G401 (cell line): ENCODE measurements at regions not wholly inside any gene's neighbourhood (a gene's known extent, or its start where the extent isn't known, plus 50 kb on each side); places are given as distances from the start of the nearest gene placed in this dataset.
"Not testable (repeated sequence)": the region's sequence is repeated elsewhere in the genome, so short reads cannot be mapped to it uniquely, and the experiment has no call there.

Experiments
- DNase-seq: peaks from one replicate; pipeline ENCODE4 v3.0.0-alpha.2; 2015; ENCODE audit warnings: low spot score
- in situ Hi-C: cut with HindIII; loops from 2 replicates; pipeline ENCODE4 v1.10.0; 2016; ENCODE audit warnings: low sequenced_read_pairs, mixed read lengths

DNA sequence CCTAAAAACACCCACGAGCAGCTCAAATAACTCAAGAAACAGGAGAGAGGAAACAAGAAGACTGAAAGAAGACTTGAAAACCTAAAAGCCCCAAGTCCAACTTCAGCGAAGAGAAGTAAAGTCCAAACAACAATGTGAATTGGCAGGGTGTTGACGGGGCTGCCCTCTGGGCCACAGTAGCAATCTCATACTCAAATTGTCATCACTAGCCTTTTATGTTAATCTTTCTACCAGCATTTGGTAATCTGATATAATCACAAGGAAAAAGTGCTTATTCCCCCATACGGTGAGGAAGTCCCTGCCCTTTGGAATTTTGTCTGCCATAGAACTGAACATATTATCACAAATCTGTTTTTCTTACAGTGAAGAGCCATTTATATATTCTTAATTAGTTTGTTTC lies 51.5 kb upstream of the IFNE start:
- DNase-seq, result no peak
- in situ Hi-C loops, result no loop called here

DNA sequence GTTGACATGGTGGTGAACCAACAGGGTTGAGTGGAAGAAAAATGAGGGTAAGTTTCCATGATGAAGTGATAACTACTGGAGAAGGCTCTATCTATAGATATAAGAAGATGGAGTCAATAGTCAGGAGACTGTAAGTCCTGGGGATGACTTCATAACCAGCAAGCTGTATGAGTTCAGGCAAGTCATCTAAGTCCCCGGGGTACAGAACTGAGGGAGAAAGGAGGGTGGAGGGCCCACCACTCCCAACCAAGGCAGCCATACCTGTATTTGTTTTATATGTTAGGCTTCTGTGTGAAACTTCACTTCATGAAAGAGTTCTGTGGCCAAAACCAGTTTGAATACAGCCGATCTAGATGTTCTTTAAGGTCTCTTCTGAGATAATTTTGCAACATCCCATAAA lies 53.3 kb upstream of the IFNE start:
- in situ Hi-C loops, result no loop called here
- no peak for DNase-seq

DNA sequence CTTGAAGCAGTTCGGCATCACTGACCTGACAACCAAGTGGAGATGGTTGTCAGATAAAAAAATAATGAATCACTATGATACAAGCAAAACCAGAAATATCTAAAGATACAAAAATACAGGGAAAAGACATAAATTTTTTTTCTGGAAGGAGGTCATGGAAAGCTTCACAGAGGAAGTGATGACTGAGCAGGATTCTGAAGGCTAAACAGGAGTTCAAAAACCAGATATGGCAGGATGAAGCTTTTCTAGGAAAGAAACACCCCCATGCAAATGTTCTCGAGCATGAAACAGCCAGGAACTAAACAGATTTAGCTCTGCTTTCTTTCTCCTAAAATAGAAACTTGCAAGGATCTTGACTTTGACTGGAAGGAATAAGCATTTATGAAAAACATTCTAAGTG lies 60.7 kb upstream of the IFNE start:
- no peak for DNase-seq
- in situ Hi-C loops, result no loop called here

DNA sequence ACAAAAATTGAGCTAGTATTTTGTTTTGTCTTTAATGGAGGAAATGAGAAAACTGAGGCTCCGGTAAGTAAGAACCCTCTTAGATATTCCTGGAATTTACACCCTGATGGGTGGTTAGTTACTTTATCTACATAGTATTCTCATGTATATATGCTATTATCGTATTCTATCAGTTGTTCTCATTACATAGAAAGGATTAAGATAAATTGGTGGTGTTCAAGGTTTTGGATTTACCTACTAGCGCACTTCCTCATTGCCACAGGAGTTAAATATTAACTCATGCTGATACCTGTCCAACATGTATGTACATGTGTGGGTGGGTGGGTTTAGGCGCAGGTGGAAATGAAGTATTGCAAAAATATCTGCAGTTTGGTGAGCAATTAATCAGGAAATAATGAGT lies 61.1 kb upstream of the IFNE start:
- no peak for DNase-seq
- in situ Hi-C loops, result no loop called here

DNA sequence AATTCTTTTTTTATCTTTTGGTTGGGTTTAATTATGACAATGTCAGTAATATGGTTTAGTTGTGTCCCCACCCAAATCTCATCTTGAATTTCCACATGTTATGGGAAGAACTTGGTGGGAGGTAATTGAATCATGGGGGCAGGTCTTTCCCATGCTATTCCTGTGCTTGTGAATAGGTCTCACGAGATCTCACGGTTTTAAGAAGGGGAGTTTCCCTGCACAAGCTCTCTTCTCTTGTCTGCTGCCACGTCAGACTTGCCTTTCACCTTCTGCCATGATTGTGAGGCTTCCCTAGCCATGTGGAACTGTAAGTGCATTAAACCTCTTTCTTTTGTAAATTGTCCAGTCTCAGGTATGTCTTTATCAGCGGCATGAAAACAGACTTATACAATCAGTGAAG lies 61.7 kb upstream of the IFNE start:
- in situ Hi-C loops, DNase-seq: not testable (repeated sequence)

DNA sequence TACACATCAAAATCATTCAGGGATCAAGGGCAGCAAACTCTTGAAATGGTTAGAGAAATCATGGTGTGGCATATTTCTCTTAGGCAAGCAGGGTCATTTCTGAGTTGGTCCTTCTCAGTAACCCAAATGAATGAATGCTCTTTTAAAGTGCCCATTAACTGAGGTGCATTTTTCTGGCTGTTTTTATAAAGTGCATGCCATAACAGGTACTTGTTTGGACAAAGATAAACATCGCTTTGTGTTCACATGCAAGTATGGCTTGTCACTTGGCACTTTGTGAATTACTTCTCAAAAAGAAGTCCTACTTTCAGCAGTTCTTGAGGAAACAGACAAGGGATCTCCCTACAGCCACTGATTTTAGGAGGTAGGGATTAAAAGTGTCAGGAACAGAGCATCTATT lies 64.8 kb upstream of the IFNE start:
- DNase-seq, result no peak
- in situ Hi-C loops, result no loop called here

DNA sequence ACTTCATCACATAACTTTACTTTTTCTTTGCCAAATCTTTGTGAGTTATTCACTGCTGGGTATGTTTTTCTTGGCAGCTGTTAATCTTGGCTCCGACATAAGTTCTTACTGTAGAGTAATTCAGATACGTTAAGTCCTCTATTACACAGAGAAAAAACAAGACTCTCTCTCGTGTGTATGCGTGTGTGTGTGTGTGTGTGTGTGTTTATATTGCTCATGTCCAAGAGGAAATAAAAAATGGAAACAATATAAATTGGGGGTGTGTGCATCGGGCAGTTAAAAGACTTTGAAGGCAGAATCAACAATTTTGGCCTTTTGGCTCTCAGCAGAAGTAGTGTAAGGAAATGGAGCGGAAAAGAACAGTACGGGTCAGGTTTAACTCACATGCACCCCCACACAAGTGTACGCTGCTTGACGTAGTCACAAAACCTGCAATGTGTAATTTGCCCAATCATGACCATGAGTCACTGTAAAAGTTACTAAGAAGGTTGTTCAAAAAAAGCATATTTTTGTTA lies 67.2 kb upstream of the IFNE start:
- in situ Hi-C loops, result no loop called here
- no peak for DNase-seq

DNA sequence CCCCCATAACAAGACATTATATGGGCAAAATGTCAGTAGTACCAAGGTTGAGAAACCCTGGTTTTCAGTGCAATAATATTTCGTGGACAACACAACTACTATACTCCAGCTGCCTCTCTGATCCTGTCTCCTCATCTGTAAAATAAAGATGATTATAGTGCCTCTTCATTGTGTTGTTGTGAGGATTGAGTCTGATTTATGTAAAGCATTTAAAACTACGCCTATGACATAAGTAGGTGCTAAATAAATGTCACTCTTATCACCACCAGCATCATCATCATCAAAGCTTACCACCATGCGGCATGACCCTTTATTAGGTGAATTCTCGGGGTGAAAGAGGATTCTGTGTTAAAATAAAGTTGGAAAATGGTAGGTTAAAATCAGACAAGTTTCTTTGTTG lies 67.8 kb upstream of the IFNE start:
- no peak for DNase-seq
- in situ Hi-C loops, result no loop called here

DNA sequence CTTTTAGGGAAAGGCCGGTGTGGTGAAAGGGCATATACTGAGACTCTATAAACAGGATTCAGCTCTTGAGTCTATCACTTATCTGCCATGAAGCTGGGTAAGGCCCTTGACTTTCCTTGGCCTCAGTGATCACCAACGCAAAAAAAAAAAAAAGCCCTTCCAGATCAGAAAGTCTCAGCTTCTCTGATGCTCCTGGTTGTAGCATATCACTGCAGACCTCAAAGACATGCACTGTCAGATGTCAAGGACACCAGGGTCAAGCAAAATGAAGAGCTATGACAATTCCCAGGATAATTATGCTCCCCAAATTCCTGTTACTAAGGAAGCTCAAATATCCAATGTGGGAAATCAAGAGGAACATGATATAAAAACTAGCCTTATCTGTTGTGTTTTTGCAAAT lies 68.3 kb upstream of the IFNE start:
- in situ Hi-C loops, result no loop called here
- no peak for DNase-seq

DNA sequence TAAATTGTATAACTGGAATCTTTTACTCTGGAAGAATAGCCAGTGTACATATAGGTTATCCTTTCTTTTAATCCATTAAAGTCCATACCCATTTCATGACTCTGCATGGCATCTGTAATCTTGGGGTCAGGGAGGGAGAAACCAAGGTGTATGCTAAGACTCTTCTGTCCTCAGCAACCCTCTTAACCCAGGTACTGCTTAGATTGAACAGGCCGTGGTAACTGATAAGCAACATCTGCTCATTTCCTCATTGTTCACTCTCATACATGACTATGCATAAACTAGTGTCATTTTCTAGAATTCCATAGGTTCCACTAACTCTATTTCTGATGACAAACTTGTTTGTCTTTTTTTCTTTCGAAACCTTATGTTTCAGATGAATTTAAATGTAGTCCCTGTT lies 69.3 kb upstream of the IFNE start:
- in situ Hi-C loops, result no loop called here
- DNase-seq, result no peak

DNA sequence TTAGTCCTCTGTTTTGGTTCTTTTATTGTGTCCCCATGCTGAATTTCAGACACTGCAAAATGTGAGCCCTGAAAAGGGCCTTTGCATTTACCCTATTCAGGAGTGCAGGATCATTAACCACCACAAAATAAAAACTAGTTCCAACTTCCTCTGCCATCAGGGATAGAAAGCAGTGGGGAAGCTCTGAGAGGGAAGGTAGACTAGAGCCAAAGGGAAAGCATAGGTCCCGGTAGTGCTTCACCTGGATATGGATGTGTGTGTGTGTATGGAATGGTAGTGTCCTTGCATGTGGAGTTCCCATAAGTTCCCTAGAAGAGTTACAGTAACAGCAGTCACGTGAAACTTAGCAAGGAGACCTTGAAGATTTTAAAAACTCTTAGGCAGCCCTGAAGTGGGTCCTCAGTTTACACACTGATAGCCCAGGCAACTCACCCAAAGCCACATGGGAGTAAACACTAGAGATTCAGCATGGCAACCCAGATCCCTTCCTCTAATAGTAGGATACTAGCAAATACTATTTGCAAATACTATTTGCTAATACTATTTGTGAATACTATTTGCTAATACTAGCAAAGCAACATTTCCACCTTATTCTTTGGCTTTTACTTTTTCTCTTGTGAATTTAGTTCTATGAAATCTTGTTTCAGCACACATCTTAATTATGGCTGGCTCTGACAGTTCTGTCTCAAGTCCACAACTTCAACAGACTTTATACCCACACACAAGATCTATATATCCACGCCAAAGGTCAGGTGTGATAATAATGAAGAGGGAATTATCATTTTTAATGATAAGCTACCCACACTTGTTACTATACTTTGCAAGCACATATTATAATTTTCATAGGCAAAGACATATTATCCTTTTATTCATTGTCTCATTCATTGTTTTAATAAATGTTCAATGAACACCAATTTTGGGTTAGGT lies 70.4 kb upstream of the IFNE start:
- DNase-seq, result no peak
- in situ Hi-C loops, result no loop called here

DNA sequence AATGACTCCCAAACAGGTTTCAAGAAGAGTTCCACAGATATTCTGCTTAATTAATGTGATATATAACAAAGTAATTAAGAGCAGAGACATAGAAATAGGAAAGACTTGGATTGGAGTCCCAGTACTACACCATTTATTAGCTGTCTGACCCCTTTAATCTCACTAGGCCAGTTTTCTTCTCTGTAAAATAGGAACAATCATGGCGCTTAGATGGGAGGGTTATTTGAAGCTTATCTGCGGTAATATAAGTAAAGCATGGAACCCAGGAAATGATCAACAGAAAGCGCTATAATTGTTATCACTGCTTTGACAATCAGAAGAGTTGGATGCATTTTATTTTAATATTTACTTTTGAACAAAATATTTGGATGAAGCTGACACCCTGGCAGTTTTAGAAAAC lies 71.3 kb upstream of the IFNE start:
- in situ Hi-C loops, result no loop called here
- no peak for DNase-seq

DNA sequence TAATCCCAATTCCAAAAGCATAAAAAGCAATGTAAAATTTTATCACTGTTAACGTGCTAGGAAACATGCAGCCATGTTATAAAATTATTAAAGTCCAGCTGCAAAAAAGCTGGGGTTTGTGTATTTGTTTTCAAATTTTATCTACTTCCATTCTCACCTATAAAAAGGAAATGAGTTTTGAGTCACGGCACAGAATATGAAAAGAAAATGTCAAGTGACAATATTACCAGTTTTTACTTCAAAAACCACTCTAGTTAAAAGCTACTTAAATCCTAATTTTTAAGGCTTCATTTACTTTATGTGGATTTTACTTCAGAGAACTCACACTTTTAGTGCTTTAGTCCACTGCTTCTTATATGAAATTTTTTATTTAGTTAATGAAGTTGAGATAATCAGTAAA lies 72.7 kb upstream of the IFNE start:
- no peak for DNase-seq
- in situ Hi-C loops, result no loop called here

DNA sequence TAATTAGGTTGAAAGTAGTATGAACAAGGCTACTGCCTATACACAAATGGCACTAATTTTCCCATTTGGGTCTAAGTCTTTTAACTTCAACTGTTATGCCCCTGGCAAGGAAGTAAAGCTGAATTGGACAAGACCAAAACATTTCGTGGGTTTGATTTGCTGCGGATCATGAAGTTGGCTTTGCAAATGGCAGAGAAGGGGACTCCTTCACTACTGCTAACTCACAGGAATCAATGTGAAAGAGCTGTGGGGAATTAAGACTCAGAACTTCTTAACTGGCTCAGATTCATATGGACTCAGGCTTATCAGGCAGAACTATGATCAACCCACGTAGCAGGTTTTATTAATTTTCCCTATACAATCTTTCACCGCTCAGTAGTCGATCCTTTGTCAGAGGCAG lies 73.8 kb upstream of the IFNE start:
- in situ Hi-C loops, result no loop called here
- DNase-seq, result no peak

DNA sequence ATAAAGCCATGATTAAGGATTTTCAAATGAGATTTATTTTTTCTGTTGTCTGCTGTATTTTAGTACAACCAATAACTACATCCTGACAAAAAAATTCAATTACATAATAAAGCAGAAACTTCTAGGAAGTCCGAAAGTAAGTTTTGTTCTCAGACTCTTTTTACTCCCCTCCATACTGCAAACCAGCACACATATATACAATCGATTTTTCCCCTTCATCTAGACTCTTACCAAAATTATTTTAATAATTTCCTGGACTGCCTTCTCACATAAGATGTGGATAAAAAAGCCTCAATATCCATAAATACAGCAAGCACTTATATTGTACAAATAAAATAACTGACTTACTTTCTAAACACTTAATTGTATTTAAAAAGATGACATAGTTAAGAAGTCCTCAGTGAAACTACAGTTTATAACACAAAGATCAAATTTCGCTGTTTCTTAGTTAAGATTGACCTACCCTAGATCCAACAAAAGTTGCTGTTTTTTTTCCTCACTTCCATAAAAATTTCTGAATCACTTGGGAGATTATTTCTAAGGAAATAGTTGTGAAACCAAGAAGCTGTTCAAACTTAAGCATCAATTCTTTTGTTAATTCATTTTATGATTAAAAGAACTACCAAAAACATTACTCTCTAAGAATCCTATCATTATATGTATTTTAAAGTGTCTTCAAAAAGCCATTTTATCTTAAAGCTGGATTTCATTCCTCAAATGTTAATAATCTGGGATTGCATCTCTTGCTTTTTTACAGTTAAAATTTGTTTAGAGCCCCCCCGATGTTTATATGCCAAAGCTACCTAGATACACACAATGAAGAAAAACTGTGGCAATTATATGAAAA lies 74.7 kb upstream of the IFNE start:
- in situ Hi-C loops, result no loop called here
- no peak for DNase-seq

DNA sequence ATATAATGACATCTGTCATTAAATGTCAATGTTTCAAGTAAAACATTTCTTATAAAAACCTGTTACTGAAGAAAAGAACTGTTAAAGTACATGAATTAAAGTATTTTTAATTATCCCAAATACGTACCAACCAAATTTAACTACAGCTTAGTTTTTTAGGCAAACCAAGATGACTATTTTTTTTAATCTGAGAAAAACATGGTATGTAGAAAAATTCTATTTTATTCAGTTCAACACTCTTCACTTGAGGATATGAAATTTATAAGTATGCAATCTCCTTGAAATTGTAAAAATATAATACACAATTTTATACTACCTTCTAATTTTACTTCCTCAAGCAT lies 75.3 kb upstream of the IFNE start:
- DNase-seq, result no peak
- in situ Hi-C loops, result no loop called here

DNA sequence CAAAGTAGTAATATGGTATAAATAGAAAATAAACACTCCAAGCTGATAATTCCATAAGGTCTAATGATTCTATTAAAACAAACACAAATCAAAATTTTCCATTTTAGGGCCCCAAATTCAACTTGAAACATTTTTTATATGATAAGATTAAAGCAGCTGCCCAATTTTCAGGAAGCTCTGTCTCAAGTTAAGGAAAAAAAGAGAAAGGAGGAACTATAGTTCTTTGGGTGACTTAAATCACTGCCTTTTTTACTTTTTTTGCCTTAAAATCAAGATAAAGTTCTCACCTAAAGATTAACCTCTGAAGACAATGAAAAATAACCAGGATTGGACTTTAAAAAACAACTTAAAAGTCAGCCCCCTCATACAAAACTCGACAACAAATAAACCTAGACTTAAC lies 76.0 kb upstream of the IFNE start:
- in situ Hi-C loops, result no loop called here
- no peak for DNase-seq

DNA sequence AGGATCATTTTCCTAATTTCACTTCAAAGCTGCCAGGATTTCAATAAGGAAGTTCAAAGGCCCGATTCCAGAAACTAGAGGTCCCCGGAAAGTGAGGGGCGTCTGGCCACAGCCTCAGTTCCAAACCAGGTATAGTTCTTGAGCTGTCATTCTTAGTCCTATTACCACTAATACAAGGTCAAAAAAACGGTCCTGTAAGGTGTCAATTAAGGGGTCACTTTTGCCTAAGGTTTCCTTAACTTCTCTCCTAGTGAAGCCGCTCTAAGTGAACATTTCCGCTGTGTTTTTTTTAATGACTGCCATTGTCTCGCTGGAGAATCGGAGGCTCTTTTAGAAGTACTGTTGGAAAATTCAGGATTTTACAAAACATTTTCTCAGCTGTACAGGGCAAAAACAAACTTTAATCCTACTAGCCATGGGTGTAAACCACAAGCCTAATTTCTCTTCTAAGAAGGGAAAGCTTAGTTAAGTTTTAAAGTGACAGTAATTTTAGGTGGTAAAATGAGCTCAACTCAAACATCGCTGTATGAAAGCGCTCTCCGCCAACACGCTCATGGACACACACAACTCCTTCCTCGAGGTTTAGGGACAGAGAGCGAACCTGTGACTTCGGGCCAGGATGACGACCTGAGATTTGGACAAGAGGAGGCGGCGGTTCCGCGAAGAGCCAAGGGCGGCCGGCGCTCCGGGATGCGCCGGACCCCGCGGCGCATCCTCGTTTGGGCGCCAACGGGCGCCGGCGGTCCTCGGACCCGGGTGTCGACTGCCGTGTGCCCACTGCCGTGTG lies 76.7 kb upstream of the IFNE start:
- DNase-seq, result peak; percentile 47
- in situ Hi-C loops, result no loop called here

DNA sequence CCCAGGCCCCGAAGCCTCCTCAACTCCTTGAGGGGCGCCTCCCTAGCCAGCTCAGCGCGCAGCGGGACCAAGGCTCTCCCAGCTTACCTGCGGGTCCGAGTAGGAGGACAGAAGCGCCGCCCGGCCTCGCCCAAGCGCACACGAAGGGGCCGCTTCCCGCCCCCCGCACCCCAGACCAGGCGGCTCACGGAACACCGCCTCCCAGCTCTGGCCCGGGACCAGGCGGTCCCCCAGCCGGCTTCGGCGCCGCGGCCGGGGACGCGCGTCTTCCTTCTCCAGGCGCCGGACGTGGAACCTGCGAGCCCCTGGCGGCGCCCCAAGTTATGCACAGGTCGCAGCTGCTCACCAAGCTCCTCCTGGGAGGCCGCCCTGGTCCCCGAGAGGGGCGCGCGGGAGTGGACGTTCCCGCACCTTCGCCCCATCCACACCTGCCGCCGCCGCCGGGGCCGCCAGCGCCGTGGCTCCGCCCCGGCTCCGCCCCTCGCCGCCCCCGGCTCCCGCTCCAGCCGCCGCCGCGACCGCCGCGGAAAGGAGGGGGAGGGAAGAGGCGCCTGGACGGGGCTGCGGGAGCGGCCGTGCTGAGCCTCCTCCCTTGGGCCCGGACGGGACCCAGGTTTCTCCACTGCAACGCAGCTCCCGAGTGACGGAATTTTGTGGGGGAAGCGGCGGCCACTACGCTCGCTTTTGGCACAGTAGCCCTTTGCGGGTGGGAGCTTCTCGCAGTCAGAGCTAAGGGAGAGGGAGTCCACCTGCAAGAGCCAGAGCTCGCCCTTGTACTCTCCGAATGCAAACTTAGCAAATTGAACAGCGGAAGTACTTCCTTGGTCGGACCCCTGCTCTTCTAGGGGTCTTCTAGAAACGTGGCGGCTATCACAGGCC lies 77.5 kb upstream of the IFNE start:
- in situ Hi-C loops, result no loop called here
- peak; percentile 50 for DNase-seq
